IMR-90 (cell line): ENCODE measurements at regions not wholly inside any gene's neighbourhood (a gene's known extent, or its start where the extent isn't known, plus 50 kb on each side); places are given as distances from the start of the nearest gene placed in this dataset.

Experiments used
- RCOR1 ChIP-seq: IDR thresholded peaks from 2 replicates; pipeline ENCODE4 v1.6.1; 2012; ENCODE audit warnings: mild to moderate bottlenecking, low read length, improper control_type of control experiment; ENCODE audit not compliant: insufficient replicate concordance
- TF ChIP-seq, protein P1 (sequence below): conservative IDR thresholded peaks from 2 replicates; pipeline ENCODE4 v1.5.1; 2012; ENCODE audit warnings: mild to moderate bottlenecking, low read depth, low read length, improper control_type of control experiment

DNA sequence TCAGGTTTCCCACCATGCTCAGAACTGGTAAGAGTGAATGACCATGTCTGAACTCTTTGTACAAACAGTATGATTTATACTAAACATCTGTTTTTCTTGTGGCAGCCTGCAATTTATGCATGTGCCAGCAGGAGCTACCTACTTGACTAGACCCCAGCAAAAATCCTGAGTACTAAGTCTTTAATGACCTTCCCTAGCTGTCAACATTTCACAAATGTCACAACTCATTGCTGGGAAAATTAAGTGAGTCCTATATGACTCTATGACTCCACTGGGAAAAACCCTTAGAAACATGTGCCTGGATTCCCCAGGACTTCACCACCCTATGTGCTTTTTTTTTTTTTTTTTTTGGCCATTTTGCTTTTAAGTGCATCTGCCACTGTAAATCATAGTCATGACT is 1225.8 kb downstream of the SUCLG1 start:
- TF ChIP-seq, protein P1, sequence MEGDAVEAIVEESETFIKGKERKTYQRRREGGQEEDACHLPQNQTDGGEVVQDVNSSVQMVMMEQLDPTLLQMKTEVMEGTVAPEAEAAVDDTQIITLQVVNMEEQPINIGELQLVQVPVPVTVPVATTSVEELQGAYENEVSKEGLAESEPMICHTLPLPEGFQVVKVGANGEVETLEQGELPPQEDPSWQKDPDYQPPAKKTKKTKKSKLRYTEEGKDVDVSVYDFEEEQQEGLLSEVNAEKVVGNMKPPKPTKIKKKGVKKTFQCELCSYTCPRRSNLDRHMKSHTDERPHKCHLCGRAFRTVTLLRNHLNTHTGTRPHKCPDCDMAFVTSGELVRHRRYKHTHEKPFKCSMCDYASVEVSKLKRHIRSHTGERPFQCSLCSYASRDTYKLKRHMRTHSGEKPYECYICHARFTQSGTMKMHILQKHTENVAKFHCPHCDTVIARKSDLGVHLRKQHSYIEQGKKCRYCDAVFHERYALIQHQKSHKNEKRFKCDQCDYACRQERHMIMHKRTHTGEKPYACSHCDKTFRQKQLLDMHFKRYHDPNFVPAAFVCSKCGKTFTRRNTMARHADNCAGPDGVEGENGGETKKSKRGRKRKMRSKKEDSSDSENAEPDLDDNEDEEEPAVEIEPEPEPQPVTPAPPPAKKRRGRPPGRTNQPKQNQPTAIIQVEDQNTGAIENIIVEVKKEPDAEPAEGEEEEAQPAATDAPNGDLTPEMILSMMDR = no peak
- TF ChIP-seq RCOR1 = no peak
